GM19351 (cell line): ENCODE measurements at regions not wholly inside any gene's neighbourhood (a gene's known extent, or its start where the extent isn't known, plus 50 kb on each side); places are given as distances from the start of the nearest gene placed in this dataset.

ENCODE experiments used
- ATAC-seq: cut with Tn5 transposase; IDR thresholded peaks from one replicate; pipeline ENCODE4 v1.9.1; 2021; ENCODE audit warnings: mild to moderate bottlenecking, moderate library complexity; ENCODE audit not compliant: unreplicated experiment

DNA sequence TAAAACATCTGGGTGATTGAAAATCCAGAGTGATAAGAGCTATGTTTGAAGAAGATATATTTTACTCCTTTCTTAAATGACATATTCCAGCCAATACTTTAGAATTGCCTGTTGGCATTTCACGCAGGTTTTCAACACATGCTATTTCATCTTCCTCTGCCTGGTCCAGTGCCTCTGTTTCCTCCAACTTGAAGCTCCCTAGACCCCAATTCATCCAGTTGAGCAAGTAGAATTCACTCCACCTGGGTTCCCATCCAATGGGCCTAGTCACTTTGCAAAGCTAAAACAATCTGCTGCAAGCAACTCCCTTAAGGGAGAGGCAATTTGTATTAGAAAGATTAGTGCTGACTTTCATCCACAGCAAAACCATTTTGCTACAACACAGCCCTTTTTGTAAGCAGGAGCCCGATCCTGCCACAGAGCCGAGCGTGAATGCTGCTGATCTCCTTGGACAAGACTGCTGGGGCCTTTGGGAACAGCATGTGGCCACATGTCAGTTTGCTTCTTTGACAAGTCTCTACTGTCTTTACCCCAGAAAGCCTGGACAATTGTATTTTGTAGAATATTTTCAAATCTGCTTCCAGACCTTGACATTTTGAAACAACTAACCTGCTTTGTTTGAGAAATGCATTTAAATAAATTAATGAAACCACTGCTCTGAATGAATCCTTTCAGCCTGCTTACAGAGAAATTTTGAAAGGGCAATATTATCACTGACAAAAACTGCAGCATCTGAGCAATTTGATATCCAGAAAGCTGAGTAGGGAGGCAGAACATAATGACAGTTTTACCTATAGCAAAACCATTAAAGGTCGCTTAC, 259.1 kb downstream of the TDRD15 start:
- ATAC-seq: no peak

DNA sequence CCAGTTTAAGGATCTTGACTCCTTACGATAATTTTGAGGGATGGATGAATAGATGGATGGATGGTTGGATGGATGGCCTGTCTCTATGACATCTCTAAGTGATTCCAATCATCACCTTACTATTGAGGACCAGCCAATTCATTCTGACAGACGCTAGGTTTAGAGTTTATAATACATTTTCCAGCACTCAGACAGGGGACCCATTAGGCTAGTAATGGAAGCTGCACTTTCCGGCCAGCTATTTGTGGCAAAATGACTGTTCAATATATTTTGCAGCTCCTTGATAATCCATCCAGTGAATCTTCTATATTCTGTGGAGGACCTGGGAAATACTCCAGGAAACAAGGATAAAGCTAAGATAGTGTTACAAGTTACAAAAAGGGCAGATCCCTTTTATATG, 262.9 kb downstream of the TDRD15 start:
- ATAC-seq: no peak

DNA sequence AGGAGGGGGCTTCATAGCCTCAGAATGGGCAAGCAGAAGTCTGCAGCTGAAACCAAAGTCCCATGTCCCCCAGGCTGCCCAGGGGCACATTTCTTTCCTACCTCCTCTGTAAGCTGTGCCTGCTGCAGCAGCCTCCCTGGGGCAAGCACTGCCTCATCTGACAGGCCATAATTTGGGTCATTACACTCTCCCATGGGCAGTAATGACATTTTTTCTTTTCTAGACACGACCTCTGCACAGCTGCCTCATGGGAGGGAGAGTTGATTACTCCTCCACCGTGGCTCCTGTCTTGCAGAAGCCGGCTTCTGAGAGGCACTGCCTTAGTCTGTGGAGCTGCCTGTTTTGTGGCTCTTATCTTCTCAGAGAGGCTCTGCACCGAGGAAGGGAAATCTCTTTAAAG, 268.9 kb downstream of the TDRD15 start:
- no peak for ATAC-seq

GRCh38 chr2:21393173-21393572, 269.4 kb downstream of the TDRD15 start:
- ATAC-seq: no peak

GRCh38 chr2:21395366-21395765, 271.6 kb downstream of the TDRD15 start:
- no peak for ATAC-seq

DNA sequence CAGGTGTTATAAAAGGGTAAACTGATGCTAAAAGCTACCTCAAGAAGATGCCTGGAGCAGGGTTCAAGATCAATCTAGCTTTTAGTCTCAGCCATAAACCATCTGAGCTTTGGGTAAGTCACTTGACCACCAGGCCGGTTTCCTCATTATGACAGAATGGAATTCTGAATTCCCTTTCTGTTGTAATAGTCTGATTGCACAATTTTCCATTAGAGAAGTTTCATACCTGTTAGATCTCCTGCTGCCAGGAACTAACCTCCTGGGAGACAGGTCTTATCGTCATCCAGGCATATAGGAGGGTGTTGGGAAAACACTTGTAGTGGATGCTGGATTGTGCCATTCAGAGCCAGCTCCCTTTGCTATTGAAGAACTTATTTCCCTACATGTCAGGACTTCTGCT, 272.5 kb downstream of the TDRD15 start:
- no peak for ATAC-seq

DNA sequence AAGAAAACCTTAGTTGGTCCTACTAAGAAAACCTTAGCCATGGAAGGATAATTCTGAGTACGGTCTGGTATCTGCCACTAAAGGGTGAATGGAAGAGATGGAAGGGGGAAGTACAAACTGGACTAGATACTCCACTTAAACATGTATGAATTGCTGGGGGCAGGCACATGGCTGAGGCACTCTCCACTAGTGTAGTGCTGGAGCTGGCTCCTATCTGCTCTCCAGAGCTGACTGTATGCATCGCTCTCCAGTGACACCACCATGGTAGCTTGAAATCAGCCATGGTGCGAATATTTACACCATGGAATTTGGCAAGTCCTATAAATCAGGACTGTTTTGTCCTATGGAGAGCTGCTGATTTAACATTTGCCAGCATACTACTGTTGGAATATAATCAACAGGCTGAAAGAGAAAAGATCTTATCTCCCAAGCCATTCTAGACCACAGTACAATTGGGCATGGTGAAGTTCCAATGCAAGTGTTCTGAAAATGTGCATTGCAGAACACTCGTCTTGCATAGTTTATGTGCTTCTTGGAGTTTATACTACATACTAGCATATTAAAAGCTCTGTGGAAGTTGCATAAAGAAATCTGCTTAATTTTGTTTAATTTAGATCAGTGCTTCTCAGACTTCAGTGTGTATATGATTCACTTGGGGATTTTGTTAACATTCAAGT, 277.4 kb downstream of the TDRD15 start:
- no peak for ATAC-seq

DNA sequence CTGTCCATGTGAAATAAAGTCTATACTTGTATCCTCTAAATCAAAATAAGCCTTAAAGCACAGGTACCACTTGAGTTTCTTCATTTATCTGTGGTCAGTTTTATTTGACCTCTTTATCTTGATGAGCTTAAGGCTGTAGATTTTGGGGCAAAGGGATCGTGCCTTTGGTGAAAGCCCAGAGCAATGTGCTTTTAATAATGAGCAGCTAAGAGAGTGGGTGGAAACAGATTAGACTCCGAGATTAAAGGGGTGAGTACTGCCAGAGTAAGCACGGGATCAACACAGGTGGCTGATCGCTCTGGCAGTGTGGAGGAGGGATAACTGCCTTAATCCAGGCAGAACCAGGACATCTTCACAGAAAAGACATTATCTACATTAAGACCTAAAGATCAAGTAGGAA, 280.4 kb downstream of the TDRD15 start:
- no peak for ATAC-seq

DNA sequence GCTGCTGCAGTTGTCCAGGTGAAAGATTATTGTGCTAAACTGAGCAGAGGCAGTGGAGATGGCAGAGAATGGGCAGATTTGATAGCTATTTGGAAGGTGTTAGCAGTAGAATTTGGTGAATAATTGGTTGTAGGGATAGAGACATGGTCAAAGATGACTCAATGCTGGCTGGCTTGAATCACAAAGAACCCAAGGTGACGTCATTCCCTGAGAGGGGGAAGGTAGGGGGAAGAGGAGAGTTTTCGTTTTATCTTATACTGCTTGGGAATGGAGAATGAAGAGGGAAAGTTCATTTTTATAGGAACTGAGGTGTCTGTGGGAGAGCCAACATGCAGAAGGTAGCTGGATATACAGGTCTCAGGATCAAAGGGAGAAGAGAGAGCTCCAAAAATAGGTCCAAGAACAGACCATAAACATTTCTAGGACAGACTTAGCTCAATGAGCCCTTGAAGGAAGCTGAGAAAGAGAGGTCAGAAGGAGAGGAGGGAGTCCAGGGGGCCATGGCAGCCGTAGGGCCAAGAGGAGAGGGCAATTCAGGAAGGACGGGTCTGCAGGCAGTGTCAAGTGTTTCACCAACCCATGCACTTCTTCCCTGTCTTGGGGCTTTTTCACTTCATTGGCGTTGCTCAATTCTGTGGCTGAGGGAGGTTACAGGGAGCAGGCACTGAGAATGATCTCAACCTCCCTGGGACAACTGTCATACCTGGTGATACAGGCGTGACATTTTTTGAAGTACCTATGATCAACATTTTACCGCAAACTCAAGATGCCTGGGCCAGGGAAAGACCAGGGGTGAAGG, 281.3 kb downstream of the TDRD15 start:
- no peak for ATAC-seq

GRCh38 chr2:21406386-21406785, 282.6 kb downstream of the TDRD15 start:
- no peak for ATAC-seq

DNA sequence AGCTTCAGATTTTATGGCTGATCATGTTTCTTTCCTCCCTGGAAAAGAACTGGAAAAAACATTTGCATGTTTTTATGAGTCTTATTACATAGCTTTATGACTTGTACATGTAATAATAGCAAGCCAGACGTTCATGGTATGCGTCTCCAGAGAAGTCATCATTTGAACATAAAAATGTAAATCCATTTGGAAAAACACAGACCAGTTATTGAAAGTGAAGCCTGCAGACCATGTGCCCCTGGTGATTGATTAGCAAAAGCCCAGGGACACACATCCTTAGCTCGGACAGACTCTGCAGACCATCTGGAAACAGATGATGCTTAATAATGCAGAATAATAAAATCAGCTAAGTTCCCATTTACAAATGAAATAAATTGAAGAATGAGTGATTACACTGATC, 283.1 kb downstream of the TDRD15 start:
- no peak for ATAC-seq

DNA sequence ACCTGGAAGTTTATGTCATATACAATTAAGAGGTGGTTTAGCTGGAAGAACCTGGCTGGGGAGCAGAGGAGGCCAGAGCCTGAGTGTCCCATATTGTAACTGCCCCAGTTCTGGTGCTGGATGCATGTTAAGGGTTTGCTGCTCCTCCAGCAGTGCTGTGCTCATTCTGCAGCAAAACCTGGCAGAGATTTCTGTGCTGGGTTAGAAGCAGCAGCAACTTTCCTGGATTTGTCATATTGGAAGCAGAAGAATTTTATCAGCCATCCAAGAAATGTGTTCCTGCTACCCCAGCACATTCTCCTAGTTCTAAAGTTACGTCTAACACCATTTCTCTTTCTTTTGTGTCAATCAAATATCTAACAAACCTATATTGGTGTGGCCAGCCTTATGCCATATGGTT, 284.1 kb downstream of the TDRD15 start:
- ATAC-seq: no peak

DNA sequence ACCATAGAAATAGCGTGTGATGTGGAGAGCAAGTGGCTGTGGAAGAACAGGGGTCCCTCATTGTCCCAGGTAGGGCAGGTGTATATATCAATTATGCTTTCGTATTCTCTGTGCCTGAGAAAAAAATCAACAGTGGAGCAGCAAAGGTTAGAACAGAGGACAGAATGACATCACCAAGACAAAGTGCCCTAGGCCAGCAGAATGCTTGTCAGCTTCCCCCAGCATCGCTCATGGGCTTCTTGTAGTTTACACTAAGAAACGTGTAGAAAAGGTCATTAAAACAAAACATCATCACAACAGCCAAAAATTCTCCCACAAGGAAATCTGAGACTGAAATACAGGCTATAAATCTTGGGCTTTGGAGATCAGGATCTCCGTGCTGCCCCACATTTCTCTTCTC, 288.0 kb downstream of the TDRD15 start:
- ATAC-seq: no peak

GRCh38 chr2:21412944-21413443, 289.2 kb downstream of the TDRD15 start:
- ATAC-seq: no peak

GRCh38 chr2:21415234-21415633, 291.5 kb downstream of the TDRD15 start:
- no peak for ATAC-seq

- no peak for ATAC-seq
These were observed 292.5 kb downstream of the TDRD15 start for GRCh38 chr2:21416226-21416625.

DNA sequence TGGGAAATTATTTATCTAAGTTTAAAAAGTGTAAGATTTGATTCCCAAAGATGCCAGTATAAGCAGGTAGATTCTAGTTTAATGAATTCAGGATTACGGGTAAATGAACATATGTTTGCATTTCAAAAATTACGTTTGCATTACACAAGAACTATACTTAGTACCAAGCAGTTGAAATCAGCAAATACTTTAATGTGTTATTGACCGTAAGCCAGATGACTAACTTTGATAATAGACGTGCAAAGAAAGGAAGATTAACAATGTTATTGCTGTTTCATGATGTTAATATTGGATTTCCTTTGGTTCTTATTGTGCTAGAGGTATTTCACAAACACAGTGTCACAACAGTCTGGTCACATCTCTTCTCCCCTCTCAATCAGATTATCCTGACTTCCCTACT, 294.7 kb downstream of the TDRD15 start:
- ATAC-seq: no peak

- no peak for ATAC-seq
These were observed 297.0 kb downstream of the TDRD15 start for GRCh38 chr2:21420553-21421335.

- ATAC-seq: peak; percentile 88
These were observed 298.3 kb downstream of the TDRD15 start for GRCh38 chr2:21422050-21422449.

DNA sequence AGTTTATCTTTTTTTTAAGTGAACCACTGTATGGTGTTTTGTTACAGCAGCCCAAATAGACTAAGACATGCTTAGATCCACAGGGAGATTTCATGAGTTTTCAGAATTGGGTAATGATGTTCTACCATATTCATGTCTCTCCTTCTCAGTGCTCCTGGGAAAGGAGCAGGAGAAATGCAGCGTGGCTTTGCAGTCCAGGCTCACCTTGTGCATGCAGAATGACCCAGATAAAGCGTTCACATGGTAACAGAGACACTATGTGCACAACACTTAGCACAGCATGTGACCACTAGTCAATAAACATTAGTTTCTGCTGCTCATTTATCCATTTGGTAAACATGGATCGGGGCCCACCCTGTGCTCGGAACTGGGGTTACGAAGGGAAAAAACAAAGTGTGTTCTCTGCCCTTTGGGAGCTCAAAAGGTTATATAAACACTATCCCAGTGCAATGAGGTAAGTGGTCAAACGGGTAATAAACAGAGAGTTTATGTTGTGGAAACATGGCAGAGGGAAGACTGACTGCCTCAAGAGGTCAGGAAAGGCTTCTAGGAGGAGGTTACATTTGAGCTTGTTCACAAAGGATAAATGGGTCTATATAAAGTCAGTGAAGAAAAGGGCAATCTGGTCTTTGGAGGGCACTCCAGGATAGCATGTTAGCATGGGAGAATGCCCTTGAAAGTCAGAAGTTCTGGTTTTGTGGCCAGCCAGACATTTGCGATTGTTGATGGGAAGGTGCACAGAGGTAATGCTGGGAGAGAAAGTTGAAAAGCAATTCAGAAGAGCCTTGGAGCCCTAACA, 299.2 kb downstream of the TDRD15 start:
- no peak for ATAC-seq
